ENCODE measurements at regions not wholly inside any gene's neighbourhood (a gene's known extent, or its start where the extent isn't known, plus 50 kb on each side); places are given as distances from the start of the nearest gene placed in this dataset.

- intact Hi-C loops (cut with micrococcal nuclease): no loop called here
- dilution Hi-C loops (cut with HindIII; ENCODE audit: low sequenced_read_pairs, unreplicated experiment): no loop called here
- no peak for TF ChIP-seq MXI1 (IDR thresholded peaks at IDR 0.05; ENCODE audit: borderline replicate concordance, low read depth, low read length)
- TF ChIP-seq CEBPB (IDR thresholded peaks at IDR 0.05; ENCODE audit: low read depth, low read length): peak; percentile 70
- no peak for TF ChIP-seq NFE2L2 (IDR thresholded peaks at IDR 0.05; ENCODE audit: low read depth, low read length)
- no peak for TF ChIP-seq CHD1 (IDR thresholded peaks at IDR 0.05; ENCODE audit: low read depth, low read length)
- TF ChIP-seq RAD21 (IDR thresholded peaks at IDR 0.05; ENCODE audit: low read length): no peak
- TF ChIP-seq MAFK (IDR thresholded peaks at IDR 0.05; ENCODE audit: low read depth, low read length): no peak
- no peak for TF ChIP-seq RFX5 (IDR thresholded peaks at IDR 0.05; ENCODE audit: low read depth, low read length)
- TF ChIP-seq, protein P1, sequence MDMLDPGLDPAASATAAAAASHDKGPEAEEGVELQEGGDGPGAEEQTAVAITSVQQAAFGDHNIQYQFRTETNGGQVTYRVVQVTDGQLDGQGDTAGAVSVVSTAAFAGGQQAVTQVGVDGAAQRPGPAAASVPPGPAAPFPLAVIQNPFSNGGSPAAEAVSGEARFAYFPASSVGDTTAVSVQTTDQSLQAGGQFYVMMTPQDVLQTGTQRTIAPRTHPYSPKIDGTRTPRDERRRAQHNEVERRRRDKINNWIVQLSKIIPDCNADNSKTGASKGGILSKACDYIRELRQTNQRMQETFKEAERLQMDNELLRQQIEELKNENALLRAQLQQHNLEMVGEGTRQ (IDR thresholded peaks at IDR 0.05; ENCODE audit: low read depth, low read length): no peak
- no peak for TF ChIP-seq MAZ (IDR thresholded peaks at IDR 0.05; ENCODE audit: borderline replicate concordance, low read depth, low read length)
- no peak overlapping the region for H3K27ac ChIP-seq (ENCODE audit: insufficient read depth, low read length)
- H2BK15ac ChIP-seq (ENCODE audit: low read depth, low read length): 0 out of 3 replicates have a peak overlapping the region, but pooled peaks have one; percentile 23
- peaks cover 5% of the 10 kb centered on the region for H3K4me1 ChIP-seq (ENCODE audit: control insufficient read depth, insufficient read depth, low read length)
- no peak overlapping the region for H3K14ac ChIP-seq (replicated peaks; ENCODE audit: low read depth, low read length)
- no peak overlapping the region for H2BK120ac ChIP-seq (ENCODE audit: low read depth, low read length)
- no peak overlapping the region for H2AK9ac ChIP-seq (replicated peaks; ENCODE audit: low read depth, low read length, poor library complexity)
- H3K4me3 ChIP-seq (ENCODE audit: insufficient read depth, low read depth, low read length): no peak overlapping the region
- H3K27me3 ChIP-seq (ENCODE audit: control insufficient read depth, insufficient read depth, low read length): no peaks in the 10 kb centered on the region
- peak; percentile 33; the same call in 1 of the 2 replicates for ATAC-seq (ENCODE audit: low read depth)
- no peak overlapping the region for H3K9ac ChIP-seq (ENCODE audit: low read depth, low read length)
- 0 out of 2 replicates have a peak, but pooled peaks cover 4% of the 10 kb centered on the region for H3K9me1 ChIP-seq (ENCODE audit: insufficient read depth, low read length)
- H3K23ac ChIP-seq (ENCODE audit: low read depth, low read length): no peak overlapping the region
- POLR2A ChIA-PET (ENCODE audit: unreplicated experiment): no interaction called here
- H3K36me3 ChIP-seq (ENCODE audit: control insufficient read depth, insufficient read depth, low read length): no peaks in the 10 kb centered on the region
- H3K4me2 ChIP-seq (ENCODE audit: low read depth, low read length): no peak overlapping the region
- no peak overlapping the region; the same call in 1 of the 2 replicates for H2AK5ac ChIP-seq (ENCODE audit: low read depth, low read length)
- no peaks in the 10 kb centered on the region for H4K20me1 ChIP-seq (ENCODE audit: insufficient read depth, low read length)
- in situ Hi-C loops (cut with MboI; ENCODE audit: low sequenced_read_pairs): no loop called here
- peak; percentile 55 for DNase-seq
- WGBS, 2 experiments (ENCODE audit: extremely low coverage in 2 of 2, insufficient read length in 1 of 2): no CpG with 5 or more reads among the region's 1 CpG
- H3K79me1 ChIP-seq (ENCODE audit: low read depth in 1 of 2, low read length in 2 of 2): no peaks in the 10 kb centered on the region
- no peak overlapping the region; the same call in 1 of the 2 replicates for H3K4ac ChIP-seq (ENCODE audit: low read depth, low read length)
- H2AFZ ChIP-seq (replicated peaks; ENCODE audit: low read length, poor library complexity): no peak overlapping the region
- H2BK20ac ChIP-seq (ENCODE audit: low read depth, low read length): no peak overlapping the region
- no peak overlapping the region for H2BK5ac ChIP-seq (ENCODE audit: low read depth, low read length, poor library complexity, severe bottlenecking)
- no TSS peak for BruUV-seq (replicated peaks)
- no peak overlapping the region for H4K91ac ChIP-seq (ENCODE audit: insufficient read depth, low read depth, low read length)
- H3K9me3 ChIP-seq (ENCODE audit: control insufficient read depth, insufficient read depth, low read length): no peaks in the 10 kb centered on the region
- CTCF ChIA-PET: interaction anchor here (0.5 to 0.7 kb wide), 2 partner anchors 351 to 1027 kb away, joined by 3 read pairs; no protein-coding TSS in a partner anchor
- H4K5ac ChIP-seq (ENCODE audit: low read depth, low read length): no peak overlapping the region
- H4K8ac ChIP-seq (ENCODE audit: low read depth in 2 of 2, low read length in 2 of 2): no peak overlapping the region
- no peak overlapping the region for H3K56ac ChIP-seq (ENCODE audit: extremely low read depth, insufficient read depth, low read length)
- H3K18ac ChIP-seq (ENCODE audit: low read depth, low read length): no peak overlapping the region
Observed at GRCh38 chr1:114314098-114314497, 160.4 kb upstream of the SYT6 start.

All from IMR-90 (cell line).